NCI-H2081 treated with DMSO at 0.1 percent for 48 hours (cell line): ENCODE measurements at regions not wholly inside any gene's neighbourhood (a gene's known extent, or its start where the extent isn't known, plus 50 kb on each side); places are given as distances from the start of the nearest gene placed in this dataset.
A peak's percentile ranks its signal among the peaks of the same experiment; 100 is the strongest.

Experiments used
- DNase-seq: peaks from one replicate; lab custom pipeline; 2025; lab: John Stamatoyannopoulos, UW

DNA sequence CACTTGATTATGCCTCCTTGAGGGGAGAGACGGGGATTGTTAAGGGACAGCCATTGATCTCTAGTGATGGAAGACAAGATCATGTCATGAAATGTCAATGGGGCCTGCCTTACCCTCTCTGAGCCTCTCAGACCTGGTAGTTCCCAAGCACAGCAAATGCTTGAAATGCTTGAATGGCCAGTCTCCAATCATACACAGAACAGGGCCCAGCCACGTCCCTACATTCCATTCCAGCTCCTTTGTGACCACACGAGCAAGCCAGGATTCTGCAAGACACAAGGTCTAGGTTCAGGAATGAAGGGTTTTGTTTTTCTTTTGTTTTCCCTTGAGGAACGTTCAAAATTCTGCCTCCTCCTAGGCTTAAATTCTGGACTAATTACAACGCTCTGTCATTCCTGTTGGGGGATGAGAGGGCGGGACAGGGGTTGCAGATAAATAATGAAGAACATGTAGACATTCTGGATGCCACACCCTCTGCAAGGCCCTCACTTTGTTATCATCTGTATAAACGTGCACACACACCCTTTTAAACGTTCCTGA, 98.1 kb upstream of the YPEL5 start:
- DNase-seq = no peak

GRCh38 chr2:30055548-30055947, 91.3 kb upstream of the YPEL5 start:
- no peak for DNase-seq

DNA sequence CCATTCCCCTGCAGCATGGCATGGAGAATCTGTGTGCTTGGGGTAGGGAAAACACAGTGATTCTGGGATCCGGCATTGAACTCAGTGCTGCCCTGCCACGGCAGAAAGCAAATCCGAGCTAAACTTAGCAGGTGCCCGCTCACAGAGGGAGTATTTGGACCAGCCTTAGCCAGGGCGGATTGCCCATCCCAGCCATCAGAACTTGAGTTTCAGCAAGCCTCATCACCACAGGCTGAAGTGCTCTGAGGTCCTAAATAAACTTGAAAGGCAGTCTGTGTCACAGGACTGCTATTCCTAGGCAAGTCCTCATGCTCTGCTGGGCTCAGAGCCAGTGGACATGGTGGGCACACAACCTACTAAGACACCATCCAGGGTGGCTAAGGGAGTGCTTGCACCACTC, 86.2 kb upstream of the YPEL5 start:
- DNase-seq = no peak

GRCh38 chr2:30068067-30068466, 78.7 kb upstream of the YPEL5 start:
- no peak for DNase-seq

GRCh38 chr2:30072250-30072842, 74.5 kb upstream of the YPEL5 start:
- DNase-seq = peak; percentile 13

- DNase-seq = no peak
These were observed 73.3 kb upstream of the YPEL5 start for GRCh38 chr2:30073523-30073922.

- no peak for DNase-seq
These were observed 72.8 kb upstream of the YPEL5 start for GRCh38 chr2:30074023-30074422.

- no peak for DNase-seq
These were observed 68.3 kb upstream of the YPEL5 start for GRCh38 chr2:30078521-30078920.

DNA sequence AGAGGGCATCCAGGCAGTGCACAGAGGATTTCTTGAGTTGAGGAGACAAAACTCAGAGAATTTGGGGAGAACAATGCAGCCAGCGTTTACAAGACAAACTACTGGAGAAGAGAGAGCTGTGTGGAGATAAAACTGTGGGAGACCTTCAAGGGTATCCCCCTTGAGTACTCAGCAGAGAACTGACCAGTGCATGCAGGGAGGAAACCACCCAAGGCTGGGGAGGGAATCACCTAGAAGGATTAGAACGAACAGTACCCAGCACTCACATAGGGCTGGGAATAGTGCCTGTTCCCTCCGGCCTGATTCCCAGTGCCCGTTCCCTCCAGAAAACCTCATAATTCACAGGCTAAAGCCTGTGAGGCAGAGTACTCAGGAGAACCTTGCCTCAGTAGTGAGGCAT, 61.9 kb upstream of the YPEL5 start:
- DNase-seq = no peak

DNA sequence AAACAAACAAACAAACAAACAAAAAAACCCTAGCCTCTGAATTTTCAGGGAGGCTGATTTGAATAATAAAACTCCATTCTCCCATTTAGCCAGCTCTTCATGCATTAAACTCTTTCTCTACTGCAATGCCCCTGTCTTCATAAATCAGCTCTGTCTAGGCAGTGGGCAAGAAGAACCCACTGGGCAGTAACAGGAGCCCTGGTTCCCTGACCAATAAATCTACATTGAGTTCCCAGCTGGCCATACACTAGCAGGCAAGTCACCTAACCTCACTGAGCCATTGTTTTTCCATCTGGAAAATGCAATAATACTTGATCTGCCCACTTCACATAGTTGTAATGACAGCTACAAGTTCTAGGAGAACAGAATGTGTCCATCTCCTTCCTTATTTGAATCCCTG, 57.6 kb upstream of the YPEL5 start:
- no peak for DNase-seq

DNA sequence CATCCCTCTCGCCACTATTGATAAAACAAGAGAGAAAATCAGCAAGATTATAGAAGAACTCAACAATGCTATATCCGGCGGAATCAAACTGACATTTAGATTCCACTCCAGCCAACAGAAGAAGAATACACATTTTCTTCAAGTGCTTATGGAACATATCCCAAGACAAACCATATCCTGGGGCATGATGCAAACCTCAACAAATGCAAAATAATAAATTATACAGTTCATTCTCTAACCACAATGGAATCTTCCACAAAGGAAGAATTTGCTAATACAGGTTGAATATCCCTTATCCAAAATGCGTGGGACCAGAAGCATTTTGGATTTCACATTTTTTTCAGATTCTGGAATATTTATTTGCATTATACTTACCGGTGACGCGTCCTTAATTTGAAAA, 51.4 kb upstream of the YPEL5 start:
- no peak for DNase-seq

- no peak for DNase-seq
These were observed 50.4 kb upstream of the YPEL5 start for GRCh38 chr2:30096451-30096850.
